NT2/D1 (cell line): ENCODE measurements at regions not wholly inside any gene's neighbourhood (a gene's known extent, or its start where the extent isn't known, plus 50 kb on each side); places are given as distances from the start of the nearest gene placed in this dataset.

ENCODE experiments used
- SUZ12 ChIP-seq: IDR thresholded peaks from 2 replicates; pipeline ENCODE4 v1.6.1; 2011; ENCODE audit not compliant: insufficient read length, insufficient read depth; ENCODE audit errors: extremely low read depth
- YY1 ChIP-seq: IDR thresholded peaks from 2 replicates; pipeline ENCODE4 v1.6.1; 2011; ENCODE audit not compliant: insufficient read length, insufficient read depth
- ZNF274 ChIP-seq: IDR thresholded peaks from 2 replicates; pipeline ENCODE4 v1.6.1; 2011; ENCODE audit warnings: mild to moderate bottlenecking, low read depth, low read length

- TF ChIP-seq YY1 (no peak), SUZ12 (no peak), ZNF274 (no peak)
Measured at GRCh38 chr12:89948271-89949175, 239.9 kb upstream of the ATP2B1 start.
